ENCODE measurements at regions not wholly inside any gene's neighbourhood (a gene's known extent, or its start where the extent isn't known, plus 50 kb on each side); places are given as distances from the start of the nearest gene placed in this dataset.
A peak's percentile ranks its signal among the peaks of the same experiment; 100 is the strongest.
"Not testable (repeated sequence)": the region's sequence is repeated elsewhere in the genome, so short reads cannot be mapped to it uniquely, and the experiment has no call there.

- Histone ChIP-seq H3K4me3 (ENCODE audit: low read length in 3 of 3) (no peak overlapping the region), H3K36me3 (ENCODE audit: control insufficient read depth in 3 of 3, insufficient read depth in 3 of 3, low read length in 3 of 3) (no peaks in the 10 kb centered on the region), H3K4me1 (ENCODE audit: control insufficient read depth in 3 of 3, insufficient read depth in 3 of 3, low read length in 3 of 3) (peaks cover 28 to 33% (median 32%) of the 10 kb centered on the region in 3 donors), H3K27me3 (ENCODE audit: control insufficient read depth in 3 of 3, insufficient read depth in 3 of 3, low read length in 3 of 3) (no peaks in the 10 kb centered on the region), H3K27ac (ENCODE audit: low read depth, low read length) (no peak overlapping the region), H3K9me3 (ENCODE audit: control insufficient read depth in 3 of 3, low read length in 3 of 3) (no peaks in the 10 kb centered on the region), H3K9ac (ENCODE audit: low read depth in 1 of 3, low read length in 3 of 3) (no peak overlapping the region)
Measured at GRCh38 chr5:91315701-91316100, 67.4 kb downstream of the ARRDC3 start.

DNA sequence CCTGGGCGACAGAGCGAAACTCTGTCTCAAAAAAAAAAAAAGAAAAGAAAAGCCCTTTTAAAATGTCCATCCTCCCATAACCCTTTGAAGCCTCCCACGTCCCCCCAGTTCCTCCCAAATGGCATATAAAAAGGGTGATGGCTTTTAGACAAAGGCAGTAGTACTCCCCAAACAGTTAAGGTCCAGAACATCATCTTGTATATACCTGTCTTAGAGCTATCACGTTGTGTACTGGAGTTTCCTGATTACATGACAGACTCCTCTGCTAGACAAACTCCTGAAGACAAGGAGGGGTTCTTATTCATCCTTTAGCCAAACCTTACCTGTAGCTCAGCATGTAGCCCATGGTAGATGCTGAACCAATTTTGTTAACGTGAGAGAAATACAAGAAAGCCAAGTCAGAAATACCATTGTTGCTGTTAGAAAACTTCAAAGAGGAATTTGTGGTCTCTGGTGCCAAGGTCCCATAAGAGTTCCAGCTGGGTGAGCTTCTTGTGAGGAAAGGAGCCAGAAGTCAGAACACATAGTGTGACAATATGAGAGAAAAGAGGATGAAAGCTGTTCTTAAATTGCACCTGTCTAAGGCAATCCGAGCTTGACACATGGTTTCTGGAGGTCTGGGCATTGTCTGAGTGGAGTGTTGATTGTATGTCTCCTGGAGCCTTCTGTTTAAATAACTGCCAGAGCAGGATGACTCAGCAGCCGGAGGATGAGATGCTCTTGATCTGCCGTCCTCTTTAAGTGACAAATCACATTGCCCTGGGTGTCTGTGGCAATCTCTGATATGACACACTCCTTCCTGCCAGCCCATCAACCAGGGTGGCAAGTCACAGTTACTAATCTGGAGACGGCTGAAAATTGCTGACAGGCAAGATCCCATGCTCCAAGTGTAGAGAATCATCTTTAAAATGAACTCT is 69.1 kb downstream of the ARRDC3 start:
- H3K27ac ChIP-seq (ENCODE audit: low read depth, low read length), result peak overlapping the region; percentile 87
- H3K36me3 ChIP-seq (ENCODE audit: control insufficient read depth in 3 of 3, insufficient read depth in 3 of 3, low read length in 3 of 3), result no peaks in the 10 kb centered on the region
- peak overlapping the region; percentile 1 to 45 (median 19) for H3K4me3 ChIP-seq (ENCODE audit: low read length in 3 of 3)
- H3K9me3 ChIP-seq (ENCODE audit: control insufficient read depth in 3 of 3, low read length in 3 of 3), result no peaks in the 10 kb centered on the region
- peaks cover 28 to 34% (median 32%) of the 10 kb centered on the region in 3 donors for H3K4me1 ChIP-seq (ENCODE audit: control insufficient read depth in 3 of 3, insufficient read depth in 3 of 3, low read length in 3 of 3)
- no peaks in the 10 kb centered on the region for H3K27me3 ChIP-seq (ENCODE audit: control insufficient read depth in 3 of 3, insufficient read depth in 3 of 3, low read length in 3 of 3)
- peak overlapping the region in 2 of 3 donors; percentile 15 to 63 for H3K9ac ChIP-seq (ENCODE audit: low read depth in 1 of 3, low read length in 3 of 3)

DNA sequence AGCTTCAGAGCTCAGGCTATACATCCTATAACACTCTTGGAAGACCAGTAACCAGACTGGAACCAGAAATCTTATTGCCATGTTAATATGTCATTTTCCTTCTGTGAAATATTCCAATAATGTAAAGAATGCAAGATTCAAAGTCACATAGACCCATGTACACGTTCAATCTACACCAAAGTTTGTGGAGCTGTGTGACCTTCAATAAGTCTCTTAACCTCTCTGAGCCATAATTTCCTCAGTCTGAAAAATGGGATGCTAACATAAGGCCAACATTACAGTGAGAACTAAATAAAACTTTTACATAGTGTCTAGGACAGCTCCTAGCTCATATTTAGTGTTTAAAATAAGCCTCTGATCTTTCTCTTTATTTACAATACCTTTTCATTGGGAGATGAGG is 70.4 kb downstream of the ARRDC3 start:
- Histone ChIP-seq H3K4me1 (ENCODE audit: control insufficient read depth in 3 of 3, insufficient read depth in 3 of 3, low read length in 3 of 3) (peaks cover 28 to 34% (median 32%) of the 10 kb centered on the region in 3 donors), H3K9ac (ENCODE audit: low read depth in 1 of 3, low read length in 3 of 3) (peak overlapping the region; percentile 18 to 25 (median 24)), H3K4me3 (ENCODE audit: low read length in 3 of 3) (peak overlapping the region in 2 of 3 donors; percentile 30), H3K27me3 (ENCODE audit: control insufficient read depth in 3 of 3, insufficient read depth in 3 of 3, low read length in 3 of 3) (no peaks in the 10 kb centered on the region), H3K27ac (ENCODE audit: low read depth, low read length) (peak overlapping the region; percentile 87), H3K36me3 (ENCODE audit: control insufficient read depth in 3 of 3, insufficient read depth in 3 of 3, low read length in 3 of 3) (no peaks in the 10 kb centered on the region), H3K9me3 (ENCODE audit: control insufficient read depth in 3 of 3, low read length in 3 of 3) (no peaks in the 10 kb centered on the region)

GRCh38 chr5:91311697-91312501 is 71.2 kb downstream of the ARRDC3 start:
- H3K27me3 ChIP-seq (ENCODE audit: control insufficient read depth in 3 of 3, insufficient read depth in 3 of 3, low read length in 3 of 3), result no peaks in the 10 kb centered on the region
- peak overlapping the region in 1 of 3 donors; percentile 42 for H3K4me3 ChIP-seq (ENCODE audit: low read length in 3 of 3)
- H3K9me3 ChIP-seq (ENCODE audit: control insufficient read depth in 3 of 3, low read length in 3 of 3), result no peaks in the 10 kb centered on the region
- H3K27ac ChIP-seq (ENCODE audit: low read depth, low read length), result peak overlapping the region; percentile 87
- peak overlapping the region; percentile 55 to 68 (median 66) for H3K9ac ChIP-seq (ENCODE audit: low read depth in 1 of 3, low read length in 3 of 3)
- no peaks in the 10 kb centered on the region for H3K36me3 ChIP-seq (ENCODE audit: control insufficient read depth in 3 of 3, insufficient read depth in 3 of 3, low read length in 3 of 3)
- peaks cover 28 to 36% (median 36%) of the 10 kb centered on the region in 3 donors for H3K4me1 ChIP-seq (ENCODE audit: control insufficient read depth in 3 of 3, insufficient read depth in 3 of 3, low read length in 3 of 3)

GRCh38 chr5:91311168-91311696 is 71.9 kb downstream of the ARRDC3 start:
- peak overlapping the region in 1 of 3 donors; percentile 42 for H3K4me3 ChIP-seq (ENCODE audit: low read length in 3 of 3)
- no peaks in the 10 kb centered on the region for H3K9me3 ChIP-seq (ENCODE audit: control insufficient read depth in 3 of 3, low read length in 3 of 3)
- H3K27ac ChIP-seq (ENCODE audit: low read depth, low read length), result peak overlapping the region; percentile 87
- no peaks in the 10 kb centered on the region for H3K27me3 ChIP-seq (ENCODE audit: control insufficient read depth in 3 of 3, insufficient read depth in 3 of 3, low read length in 3 of 3)
- H3K9ac ChIP-seq (ENCODE audit: low read depth in 1 of 3, low read length in 3 of 3), result peak overlapping the region; percentile 55 to 68 (median 65)
- no peaks in the 10 kb centered on the region for H3K36me3 ChIP-seq (ENCODE audit: control insufficient read depth in 3 of 3, insufficient read depth in 3 of 3, low read length in 3 of 3)
- H3K4me1 ChIP-seq (ENCODE audit: control insufficient read depth in 3 of 3, insufficient read depth in 3 of 3, low read length in 3 of 3), result peaks cover 28 to 39% (median 36%) of the 10 kb centered on the region in 3 donors

- H3K27me3 ChIP-seq (ENCODE audit: control insufficient read depth in 3 of 3, insufficient read depth in 3 of 3, low read length in 3 of 3); H3K27ac ChIP-seq (ENCODE audit: low read depth, low read length); H3K9me3 ChIP-seq (ENCODE audit: control insufficient read depth in 3 of 3, low read length in 3 of 3); H3K4me3 ChIP-seq (ENCODE audit: low read length in 3 of 3); H3K36me3 ChIP-seq (ENCODE audit: control insufficient read depth in 3 of 3, insufficient read depth in 3 of 3, low read length in 3 of 3); H3K9ac ChIP-seq (ENCODE audit: low read depth in 1 of 3, low read length in 3 of 3): not testable (repeated sequence)
- peaks cover 25 to 38% (median 32%) of the 10 kb centered on the region in 3 donors for H3K4me1 ChIP-seq (ENCODE audit: control insufficient read depth in 3 of 3, insufficient read depth in 3 of 3, low read length in 3 of 3)
Measured at GRCh38 chr5:91308157-91308556, 75.0 kb downstream of the ARRDC3 start.

DNA sequence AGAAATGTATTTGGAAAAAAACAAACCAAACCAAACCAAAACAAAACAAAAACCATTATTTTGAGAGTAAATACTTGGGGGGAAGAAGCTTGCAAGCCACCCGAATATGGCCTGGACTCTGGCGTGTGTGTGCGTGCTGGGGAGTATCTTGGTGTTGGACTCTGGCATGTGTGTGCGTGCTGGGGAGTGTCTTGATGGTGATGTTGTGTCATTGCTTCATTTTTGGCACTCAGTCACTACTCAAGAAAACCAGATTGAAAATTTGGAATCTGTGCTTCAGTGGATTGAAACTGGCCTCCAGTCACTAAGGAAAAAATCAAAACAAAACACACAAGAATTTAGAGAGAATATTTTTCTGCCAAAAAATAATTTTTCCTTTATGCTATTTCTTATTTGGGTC is 76.1 kb downstream of the ARRDC3 start:
- Histone ChIP-seq H3K9me3 (ENCODE audit: control insufficient read depth in 3 of 3, low read length in 3 of 3) (no peaks in the 10 kb centered on the region), H3K4me3 (ENCODE audit: low read length in 3 of 3) (no peak overlapping the region), H3K27ac (ENCODE audit: low read depth, low read length) (peak overlapping the region; percentile 54), H3K4me1 (ENCODE audit: control insufficient read depth in 3 of 3, insufficient read depth in 3 of 3, low read length in 3 of 3) (peaks cover 18 to 27% (median 21%) of the 10 kb centered on the region in 3 donors), H3K27me3 (ENCODE audit: control insufficient read depth in 3 of 3, insufficient read depth in 3 of 3, low read length in 3 of 3) (no peaks in the 10 kb centered on the region), H3K36me3 (ENCODE audit: control insufficient read depth in 3 of 3, insufficient read depth in 3 of 3, low read length in 3 of 3) (no peaks in the 10 kb centered on the region), H3K9ac (ENCODE audit: low read depth in 1 of 3, low read length in 3 of 3) (no peak overlapping the region)

DNA sequence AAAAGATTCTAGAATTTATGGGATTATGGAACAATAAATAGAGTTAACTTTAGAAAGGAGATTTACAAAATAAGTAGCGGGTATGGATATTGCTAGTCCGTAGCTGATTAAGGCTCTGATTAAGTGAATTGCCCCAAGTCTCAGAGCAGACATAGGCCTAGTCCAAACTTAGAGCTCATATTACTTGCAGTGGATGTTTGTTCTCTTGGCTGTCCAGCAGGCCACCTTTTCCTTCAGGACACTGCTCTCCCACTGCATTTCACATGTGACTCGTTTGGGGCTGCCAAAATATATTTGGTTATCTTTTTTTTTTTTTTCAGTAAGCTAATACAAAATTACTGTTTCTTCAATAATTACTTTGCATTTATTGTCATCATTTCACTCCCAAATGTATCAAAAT is 76.6 kb downstream of the ARRDC3 start:
- Histone ChIP-seq H3K27ac (ENCODE audit: low read depth, low read length) (peak overlapping the region; percentile 54), H3K36me3 (ENCODE audit: control insufficient read depth in 3 of 3, insufficient read depth in 3 of 3, low read length in 3 of 3) (no peaks in the 10 kb centered on the region), H3K27me3 (ENCODE audit: control insufficient read depth in 3 of 3, insufficient read depth in 3 of 3, low read length in 3 of 3) (no peaks in the 10 kb centered on the region), H3K9me3 (ENCODE audit: control insufficient read depth in 3 of 3, low read length in 3 of 3) (no peaks in the 10 kb centered on the region), H3K4me3 (ENCODE audit: low read length in 3 of 3) (no peak overlapping the region), H3K4me1 (ENCODE audit: control insufficient read depth in 3 of 3, insufficient read depth in 3 of 3, low read length in 3 of 3) (peaks cover 14 to 22% (median 17%) of the 10 kb centered on the region in 3 donors), H3K9ac (ENCODE audit: low read depth in 1 of 3, low read length in 3 of 3) (no peak overlapping the region)

GRCh38 chr5:91305640-91306039 is 77.5 kb downstream of the ARRDC3 start:
- Histone ChIP-seq H3K4me3 (ENCODE audit: low read length in 3 of 3) (no peak overlapping the region), H3K27ac (ENCODE audit: low read depth, low read length) (no peak overlapping the region), H3K9me3 (ENCODE audit: control insufficient read depth in 3 of 3, low read length in 3 of 3) (no peaks in the 10 kb centered on the region), H3K36me3 (ENCODE audit: control insufficient read depth in 3 of 3, insufficient read depth in 3 of 3, low read length in 3 of 3) (no peaks in the 10 kb centered on the region), H3K9ac (ENCODE audit: low read depth in 1 of 3, low read length in 3 of 3) (no peak overlapping the region), H3K27me3 (ENCODE audit: control insufficient read depth in 3 of 3, insufficient read depth in 3 of 3, low read length in 3 of 3) (no peaks in the 10 kb centered on the region), H3K4me1 (ENCODE audit: control insufficient read depth in 3 of 3, insufficient read depth in 3 of 3, low read length in 3 of 3) (peaks cover 9 to 13% (median 9%) of the 10 kb centered on the region in 3 donors)
